Neural cell (in vitro differentiated cells): ENCODE measurements at regions not wholly inside any gene's neighbourhood (a gene's known extent, or its start where the extent isn't known, plus 50 kb on each side); places are given as distances from the start of the nearest gene placed in this dataset.

Experiments
- H2AFZ ChIP-seq: fragments of 200-600, 300-800 bp; sonication (generic), shearing (Covaris generic); 2 replicates; pipeline ENCODE4 v1.6.0; 2014; ENCODE audit warnings: low read depth, mild to moderate bottlenecking, antibody characterized with exemption, low read length, moderate library complexity
- H3F3A ChIP-seq: fragments of 200-600 bp; shearing (Covaris generic); 2 replicates; pipeline ENCODE4 v1.6.1; 2016; ENCODE audit warnings: mild to moderate bottlenecking, moderate library complexity, mixed read lengths, antibody characterized with exemption, low read length; ENCODE audit not compliant: insufficient read depth, poor library complexity, severe bottlenecking
- H3K27ac ChIP-seq: fragments of 200-600, 300-800 bp; sonication (generic), shearing (Covaris generic); 2 replicates; pipeline ENCODE4 v1.5.1; 2014; ENCODE audit warnings: mild to moderate bottlenecking, low read length, moderate library complexity
- H3K27me3 ChIP-seq: fragments of 300-800, 200-600 bp; sonication (generic), shearing (Covaris generic); 2 replicates; pipeline ENCODE4 v1.6.0; 2014; ENCODE audit warnings: mild to moderate bottlenecking, low read depth, low read length, moderate library complexity; ENCODE audit not compliant: insufficient read depth
- H3K36me3 ChIP-seq: fragments of 300-800, 200-600 bp; sonication (generic), shearing (Covaris generic); 2 replicates; pipeline ENCODE4 v1.5.1; 2014; ENCODE audit warnings: mild to moderate bottlenecking, antibody characterized with exemption, low read length, moderate library complexity; ENCODE audit not compliant: insufficient read depth
- H3K4me2 ChIP-seq: fragments of 300-800, 200-600 bp; sonication (generic), shearing (Covaris generic); 2 replicates; pipeline ENCODE4 v1.6.0; 2014; ENCODE audit warnings: mild to moderate bottlenecking, low read length
- H3K4me3 ChIP-seq: fragments of 300-800, 200-600 bp; sonication (generic), shearing (Covaris generic); 2 replicates; pipeline ENCODE4 v1.5.1; 2014; ENCODE audit warnings: mild to moderate bottlenecking, low read length, moderate library complexity
- H3K79me2 ChIP-seq: fragments of 200-600 bp; shearing (Covaris generic); replicated peaks from 2 replicates; pipeline ENCODE4 v1.6.0; 2014; ENCODE audit warnings: mild to moderate bottlenecking, low read length, moderate library complexity; ENCODE audit not compliant: insufficient read depth
- H3K9ac ChIP-seq: fragments of 300-800, 200-600 bp; sonication (generic), shearing (Covaris generic); 2 replicates; pipeline ENCODE4 v1.6.1; 2016; ENCODE audit warnings: mild to moderate bottlenecking, low read length, mixed read lengths
- H3K9me2 ChIP-seq: fragments of 200-600 bp; shearing (Covaris generic); 2 replicates; pipeline ENCODE4 v1.6.1; 2016; ENCODE audit warnings: mild to moderate bottlenecking, low read length, mixed read lengths; ENCODE audit not compliant: insufficient read depth
- H3K9me3 ChIP-seq: fragments of 200-600, 300-800 bp; sonication (generic), shearing (Covaris generic); 2 replicates; pipeline ENCODE4 v1.6.1; 2016; ENCODE audit warnings: mild to moderate bottlenecking, mixed run types, low read length, moderate library complexity, mixed read lengths
- H4K20me1 ChIP-seq: fragments of 200-600 bp; shearing (Covaris generic); 2 replicates; pipeline ENCODE4 v1.6.1; 2016; ENCODE audit warnings: mild to moderate bottlenecking, mixed run types; ENCODE audit not compliant: insufficient read depth
- EP300 ChIP-seq: fragments of 450-650 bp; conservative IDR thresholded peaks from 2 replicates; pipeline ENCODE4 v1.6.1; 2014; ENCODE audit warnings: antibody characterized with exemption, mild to moderate bottlenecking, moderate library complexity; ENCODE audit not compliant: poor library complexity, severe bottlenecking
- EZH2 ChIP-seq: fragments of 200-600, 300-800 bp; shearing (Covaris generic), sonication (generic); IDR thresholded peaks from 2 replicates; pipeline ENCODE4 v1.6.1; 2014; ENCODE audit warnings: antibody characterized with exemption, low read length, borderline replicate concordance, mild to moderate bottlenecking; ENCODE audit not compliant: insufficient read depth, poor library complexity, severe bottlenecking
- MXI1 ChIP-seq: fragments of 450-650 bp; conservative IDR thresholded peaks from 2 replicates; pipeline ENCODE4 v1.6.1; 2014; ENCODE audit warnings: antibody characterized with exemption, mild to moderate bottlenecking; ENCODE audit not compliant: poor library complexity, severe bottlenecking
- POLR2AphosphoS5 ChIP-seq: IDR thresholded peaks from 2 replicates; pipeline ENCODE4 v1.6.1; 2012
- RAD21 ChIP-seq: fragments of 450-650 bp; conservative IDR thresholded peaks from 2 replicates; pipeline ENCODE4 v1.6.1; 2014; ENCODE audit warnings: antibody characterized with exemption, mild to moderate bottlenecking, moderate library complexity
- SMC3 ChIP-seq: fragments of 450-650 bp; conservative IDR thresholded peaks from 2 replicates; pipeline ENCODE4 v1.6.1; 2014; ENCODE audit warnings: antibody characterized with exemption, mild to moderate bottlenecking, moderate library complexity; ENCODE audit not compliant: poor library complexity
- TAF1 ChIP-seq: IDR thresholded peaks from 2 replicates; pipeline ENCODE4 v1.6.1; 2012; ENCODE audit warnings: low read depth
- TF ChIP-seq, protein P1 (sequence below): fragments of 450-650 bp; IDR thresholded peaks from 2 replicates; pipeline ENCODE4 v1.5.1; 2014; ENCODE audit warnings: antibody characterized with exemption, mild to moderate bottlenecking, moderate library complexity; ENCODE audit not compliant: poor library complexity, severe bottlenecking
- TF ChIP-seq, protein P2 (sequence below): IDR thresholded peaks from 2 replicates; pipeline ENCODE4 v1.6.1; 2012; ENCODE audit warnings: borderline replicate concordance

DNA sequence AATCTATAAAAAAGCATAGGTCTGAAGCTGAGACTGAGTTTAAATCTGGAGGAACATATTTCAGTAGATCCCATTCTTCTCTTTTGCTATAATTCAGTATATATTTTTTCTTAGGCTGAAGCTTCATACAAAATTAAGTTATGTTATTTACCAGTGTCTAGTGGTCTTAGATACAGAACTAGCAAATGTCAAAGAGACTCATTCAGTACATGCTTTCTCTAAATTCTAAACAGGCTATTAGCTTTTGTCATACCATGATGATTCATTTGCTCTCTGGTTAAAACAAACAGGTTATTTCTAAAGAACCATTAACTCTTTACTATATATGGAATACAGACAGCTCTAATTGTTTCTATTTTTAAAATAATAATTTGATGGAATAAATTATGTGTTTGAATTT is 1170.2 kb upstream of the PRMT6 start:
- H3K9me2 ChIP-seq, result no peaks in the 10 kb centered on the region
- H3K36me3 ChIP-seq, result no peaks in the 10 kb centered on the region
- no peak overlapping the region for H2AFZ ChIP-seq
- no peak overlapping the region for H3K4me3 ChIP-seq
- no peak overlapping the region for H3K27ac ChIP-seq
- H3F3A ChIP-seq, result no peaks in the 10 kb centered on the region
- no peak for TF ChIP-seq SMC3
- no peak for TF ChIP-seq RAD21
- TF ChIP-seq EZH2, result no peak
- TF ChIP-seq EP300, result no peak
- TF ChIP-seq POLR2AphosphoS5, result no peak
- TF ChIP-seq, protein P1, sequence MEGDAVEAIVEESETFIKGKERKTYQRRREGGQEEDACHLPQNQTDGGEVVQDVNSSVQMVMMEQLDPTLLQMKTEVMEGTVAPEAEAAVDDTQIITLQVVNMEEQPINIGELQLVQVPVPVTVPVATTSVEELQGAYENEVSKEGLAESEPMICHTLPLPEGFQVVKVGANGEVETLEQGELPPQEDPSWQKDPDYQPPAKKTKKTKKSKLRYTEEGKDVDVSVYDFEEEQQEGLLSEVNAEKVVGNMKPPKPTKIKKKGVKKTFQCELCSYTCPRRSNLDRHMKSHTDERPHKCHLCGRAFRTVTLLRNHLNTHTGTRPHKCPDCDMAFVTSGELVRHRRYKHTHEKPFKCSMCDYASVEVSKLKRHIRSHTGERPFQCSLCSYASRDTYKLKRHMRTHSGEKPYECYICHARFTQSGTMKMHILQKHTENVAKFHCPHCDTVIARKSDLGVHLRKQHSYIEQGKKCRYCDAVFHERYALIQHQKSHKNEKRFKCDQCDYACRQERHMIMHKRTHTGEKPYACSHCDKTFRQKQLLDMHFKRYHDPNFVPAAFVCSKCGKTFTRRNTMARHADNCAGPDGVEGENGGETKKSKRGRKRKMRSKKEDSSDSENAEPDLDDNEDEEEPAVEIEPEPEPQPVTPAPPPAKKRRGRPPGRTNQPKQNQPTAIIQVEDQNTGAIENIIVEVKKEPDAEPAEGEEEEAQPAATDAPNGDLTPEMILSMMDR, result no peak
- no peak for TF ChIP-seq MXI1
- no peaks in the 10 kb centered on the region for H3K79me2 ChIP-seq
- no peaks in the 10 kb centered on the region for H3K9me3 ChIP-seq
- H3K9ac ChIP-seq, result no peak overlapping the region
- H3K4me2 ChIP-seq, result no peak overlapping the region
- H4K20me1 ChIP-seq, result no peaks in the 10 kb centered on the region
- H3K27me3 ChIP-seq, result no peaks in the 10 kb centered on the region

DNA sequence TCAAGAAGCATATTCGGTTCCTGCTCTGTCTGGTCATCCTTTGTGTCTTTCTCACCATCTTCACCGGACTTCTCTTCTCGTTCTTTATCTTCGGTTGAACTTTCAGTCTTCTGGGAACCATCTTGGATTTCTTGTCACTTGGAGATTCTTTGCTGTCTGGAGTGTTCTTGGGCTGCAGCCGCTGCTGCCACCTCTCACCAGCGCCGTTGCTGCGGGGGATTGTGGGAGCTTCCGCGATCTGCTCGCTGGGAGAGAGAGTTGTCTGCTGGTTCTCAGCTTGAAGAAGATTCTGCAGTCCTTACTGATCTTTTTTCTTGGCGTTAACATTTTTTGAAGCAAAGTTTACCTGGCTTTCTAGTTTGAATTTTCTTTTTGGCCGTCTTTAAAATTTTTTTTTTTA is 1165.2 kb upstream of the PRMT6 start:
- TF ChIP-seq MXI1, result no peak
- Histone ChIP-seq H4K20me1 (no peaks in the 10 kb centered on the region), H3K27me3 (no peaks in the 10 kb centered on the region), H3F3A (no peaks in the 10 kb centered on the region), H3K9me2 (no peaks in the 10 kb centered on the region), H2AFZ (no peak overlapping the region), H3K4me2 (no peak overlapping the region), H3K36me3 (no peaks in the 10 kb centered on the region), H3K9ac (no peak overlapping the region), H3K79me2 (no peaks in the 10 kb centered on the region), H3K9me3 (no peaks in the 10 kb centered on the region), H3K4me3 (no peak overlapping the region), H3K27ac (no peak overlapping the region)

DNA sequence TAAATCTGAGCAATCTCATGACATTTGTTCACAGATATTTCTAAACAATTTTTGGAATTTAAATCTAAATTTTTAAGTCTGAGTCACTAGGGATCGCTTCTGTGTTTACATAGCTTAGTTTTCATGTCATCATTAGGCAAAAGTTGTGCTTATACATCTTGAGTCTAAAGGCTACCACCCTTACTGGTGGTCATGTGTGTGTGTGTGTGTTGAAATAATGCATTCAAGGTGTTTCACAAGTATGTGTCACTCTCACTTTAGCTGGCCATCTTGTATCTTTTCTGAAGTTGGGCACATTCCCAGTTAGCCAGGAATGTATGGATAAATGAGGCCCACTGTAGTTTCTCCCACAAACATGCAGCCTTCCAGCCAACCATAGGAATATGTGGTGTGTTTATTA is 1162.5 kb upstream of the PRMT6 start:
- H2AFZ ChIP-seq, result no peak overlapping the region
- no peak overlapping the region for H3K4me3 ChIP-seq
- no peak for TF ChIP-seq EP300
- no peak for TF ChIP-seq POLR2AphosphoS5
- TF ChIP-seq, protein P2, sequence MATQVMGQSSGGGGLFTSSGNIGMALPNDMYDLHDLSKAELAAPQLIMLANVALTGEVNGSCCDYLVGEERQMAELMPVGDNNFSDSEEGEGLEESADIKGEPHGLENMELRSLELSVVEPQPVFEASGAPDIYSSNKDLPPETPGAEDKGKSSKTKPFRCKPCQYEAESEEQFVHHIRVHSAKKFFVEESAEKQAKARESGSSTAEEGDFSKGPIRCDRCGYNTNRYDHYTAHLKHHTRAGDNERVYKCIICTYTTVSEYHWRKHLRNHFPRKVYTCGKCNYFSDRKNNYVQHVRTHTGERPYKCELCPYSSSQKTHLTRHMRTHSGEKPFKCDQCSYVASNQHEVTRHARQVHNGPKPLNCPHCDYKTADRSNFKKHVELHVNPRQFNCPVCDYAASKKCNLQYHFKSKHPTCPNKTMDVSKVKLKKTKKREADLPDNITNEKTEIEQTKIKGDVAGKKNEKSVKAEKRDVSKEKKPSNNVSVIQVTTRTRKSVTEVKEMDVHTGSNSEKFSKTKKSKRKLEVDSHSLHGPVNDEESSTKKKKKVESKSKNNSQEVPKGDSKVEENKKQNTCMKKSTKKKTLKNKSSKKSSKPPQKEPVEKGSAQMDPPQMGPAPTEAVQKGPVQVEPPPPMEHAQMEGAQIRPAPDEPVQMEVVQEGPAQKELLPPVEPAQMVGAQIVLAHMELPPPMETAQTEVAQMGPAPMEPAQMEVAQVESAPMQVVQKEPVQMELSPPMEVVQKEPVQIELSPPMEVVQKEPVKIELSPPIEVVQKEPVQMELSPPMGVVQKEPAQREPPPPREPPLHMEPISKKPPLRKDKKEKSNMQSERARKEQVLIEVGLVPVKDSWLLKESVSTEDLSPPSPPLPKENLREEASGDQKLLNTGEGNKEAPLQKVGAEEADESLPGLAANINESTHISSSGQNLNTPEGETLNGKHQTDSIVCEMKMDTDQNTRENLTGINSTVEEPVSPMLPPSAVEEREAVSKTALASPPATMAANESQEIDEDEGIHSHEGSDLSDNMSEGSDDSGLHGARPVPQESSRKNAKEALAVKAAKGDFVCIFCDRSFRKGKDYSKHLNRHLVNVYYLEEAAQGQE, result no peak
- no peak for TF ChIP-seq MXI1
- no peak for TF ChIP-seq TAF1
- no peak for TF ChIP-seq EZH2
- TF ChIP-seq RAD21, result no peak
- TF ChIP-seq, protein P1, result no peak
- no peak for TF ChIP-seq SMC3
- H3K9me3 ChIP-seq, result no peaks in the 10 kb centered on the region
- H3K27me3 ChIP-seq, result no peaks in the 10 kb centered on the region
- no peak overlapping the region for H3K4me2 ChIP-seq
- no peak overlapping the region for H3K27ac ChIP-seq
- H3K79me2 ChIP-seq, result no peaks in the 10 kb centered on the region
- H3K36me3 ChIP-seq, result no peaks in the 10 kb centered on the region
- H3F3A ChIP-seq, result no peaks in the 10 kb centered on the region
- H4K20me1 ChIP-seq, result no peaks in the 10 kb centered on the region
- no peak overlapping the region for H3K9ac ChIP-seq
- H3K9me2 ChIP-seq, result no peaks in the 10 kb centered on the region
